Psoas muscle (tissue), 7 donors: ENCODE measurements at regions not wholly inside any gene's neighbourhood (a gene's known extent, or its start where the extent isn't known, plus 50 kb on each side); places are given as distances from the start of the nearest gene placed in this dataset.

Source experiments
- ATAC-seq, 4 donors: fragments of 200-7000 bp; cut with Tn5 transposase; one replicate each; pipeline ENCODE4 v1.9.1; 2020; ENCODE audit warnings: moderate library complexity in 3 of 4, mild to moderate bottlenecking in 2 of 4
- DNase-seq, 2 donors: peaks; one replicate each; pipeline ENCODE4 v3.0.0-alpha.2; 2020
- H3K27ac ChIP-seq: fragments of 200-600 bp; one replicate; pipeline ENCODE4 v1.8.0; 2022
- H3K27me3 ChIP-seq, 3 donors: fragments of 200-600 bp in 1 of 3; one replicate each; pipeline versions ENCODE4 v1.6.1 to v1.8.0; 2013 to 2022; ENCODE audit warnings: low read length in 2 of 3, mild to moderate bottlenecking in 2 of 3, moderate library complexity in 1 of 3; ENCODE audit not compliant: insufficient read depth in 3 of 3
- H3K36me3 ChIP-seq, 2 donors: fragments of 200-600 bp in 1 of 2; one replicate each; pipeline versions ENCODE4 v1.6.1 to v1.8.0; 2013 to 2022; ENCODE audit warnings: low read depth in 1 of 2, mild to moderate bottlenecking in 1 of 2, moderate library complexity in 1 of 2; ENCODE audit not compliant: insufficient read depth in 1 of 2
- H3K4me1 ChIP-seq: fragments of 200-600 bp; one replicate; pipeline ENCODE4 v1.8.0; 2022
- H3K4me3 ChIP-seq: fragments of 200-600 bp; one replicate; pipeline ENCODE4 v1.8.0; 2022; ENCODE audit warnings: mild to moderate bottlenecking
- H3K9me3 ChIP-seq: fragments of 200-600 bp; one replicate; pipeline ENCODE4 v1.8.0; 2022
- CTCF ChIP-seq: fragments of 200-600 bp; IDR thresholded peaks from one replicate; pipeline ENCODE4 v1.8.0; 2022; ENCODE audit warnings: antibody characterized with exemption
- WGBS, 3 donors: extraction: QIAGEN DNeasy Blood & Tissue Kit; methylation state at CpG; one replicate each; pipeline versions ENCODE4 v1.1.6 to v1.1.7; 2013; 5-methylcytosine and 5-hydroxymethylcytosine counted together
- intact Hi-C, 2 donors: fragments of 100-400 bp; cut with DNase I; formaldehyde crosslinking; loops; one replicate each; pipeline versions ENCODE4 v1.11.0 to v1.14.2; 2022
- donor health status: healthy with polysubstance abuse.
- donor health status: DM: no; HTN: no; CAD: no; lungs with moderate emphysema.
- donor health status: Bipolar disorder and iron deficiency.
- donor health status: healthy.
- donor health status: DM: yes; HTN: yes; CAD: no.
- donor health status: DM: no; HTN: no; CAD: no.
- donor health status: DM: yes; HTN: yes; CAD: no.

- no peak for DNase-seq
- H3K27me3 ChIP-seq: no peaks in the 10 kb centered on the region
- H3K27ac ChIP-seq: no peak overlapping the region
- peaks cover 16% of the 10 kb centered on the region for H3K4me1 ChIP-seq
- no peak overlapping the region for H3K4me3 ChIP-seq
- no peak for ATAC-seq
- TF ChIP-seq CTCF: no peak
- intact Hi-C loops: no loop called here
- H3K9me3 ChIP-seq: no peaks in the 10 kb centered on the region
- 89 to 94% (median 90%) methylated on average over 10 of the region's 10 CpGs for WGBS, 3 donors
- no peaks in the 10 kb centered on the region for H3K36me3 ChIP-seq
These were observed 149.6 kb upstream of the TNRC6C start for GRCh38 chr17:77808686-77809425.

- Histone ChIP-seq H3K9me3 (no peaks in the 10 kb centered on the region), H3K27me3 (no peaks in the 10 kb centered on the region), H3K4me3 (no peak overlapping the region), H3K27ac (no peak overlapping the region), H3K36me3 (no peaks in the 10 kb centered on the region), H3K4me1 (peaks cover 16% of the 10 kb centered on the region)
- ATAC-seq: no peak
- 95 to 98% (median 95%) methylated on average over 2 of the region's 2 CpGs for WGBS, 3 donors
- TF ChIP-seq CTCF: no peak
- no peak for DNase-seq
- intact Hi-C loops: no loop called here
These were observed 148.7 kb upstream of the TNRC6C start for GRCh38 chr17:77809814-77810213.

- WGBS, 3 donors: 5 to 9% (median 9%) methylated on average over 1 of the region's 1 CpG
- H3K4me3 ChIP-seq: no peak overlapping the region
- H3K9me3 ChIP-seq: no peaks in the 10 kb centered on the region
- DNase-seq (peak; percentile 71 to 80), ATAC-seq (peak; percentile 79 to 94 (median 86))
- TF ChIP-seq CTCF: no peak
- no peaks in the 10 kb centered on the region for H3K27me3 ChIP-seq
- peak overlapping the region; percentile 63 for H3K27ac ChIP-seq
- H3K4me1 ChIP-seq: peaks cover 16% of the 10 kb centered on the region
- H3K36me3 ChIP-seq: no peaks in the 10 kb centered on the region
- intact Hi-C loops: no loop called here
These were observed 148.0 kb upstream of the TNRC6C start for GRCh38 chr17:77810536-77810935.

- ATAC-seq (peak; percentile 39 to 54 (median 44)), DNase-seq (no peak)
- H3K4me1 ChIP-seq: peaks cover 16% of the 10 kb centered on the region
- TF ChIP-seq CTCF: no peak
- H3K27me3 ChIP-seq: no peaks in the 10 kb centered on the region
- no peaks in the 10 kb centered on the region for H3K9me3 ChIP-seq
- H3K4me3 ChIP-seq: no peak overlapping the region
- H3K27ac ChIP-seq: peak overlapping the region; percentile 63
- 66 to 80% (median 77%) methylated on average over 6 of the region's 6 CpGs for WGBS, 3 donors
- intact Hi-C loops: no loop called here
- H3K36me3 ChIP-seq: no peaks in the 10 kb centered on the region
These were observed 147.0 kb upstream of the TNRC6C start for GRCh38 chr17:77811521-77811920.
